Karpas-422 (cell line): ENCODE measurements at regions not wholly inside any gene's neighbourhood (a gene's known extent, or its start where the extent isn't known, plus 50 kb on each side); places are given as distances from the start of the nearest gene placed in this dataset.
"Not testable (repeated sequence)": the region's sequence is repeated elsewhere in the genome, so short reads cannot be mapped to it uniquely, and the experiment has no call there.

Experiments used
- DNase-seq: peaks from one replicate; pipeline ENCODE4 v3.0.0-alpha.2; 2015
- H2AFZ ChIP-seq: fragments of 200-600 bp; sonication (generic); 2 replicates; pipeline ENCODE4 v1.6.1; 2014; ENCODE audit warnings: antibody characterized with exemption, low read length, mixed read lengths
- H3K27ac ChIP-seq: fragments of 200-600 bp; sonication (generic); 2 replicates; pipeline ENCODE4 v1.5.1; 2014; ENCODE audit warnings: mild to moderate bottlenecking, low read length, moderate library complexity
- H3K27me3 ChIP-seq: fragments of 200-600 bp; sonication (generic); 2 replicates; pipeline ENCODE4 v1.6.1; 2014; ENCODE audit warnings: low read length, mixed read lengths
- H3K36me3 ChIP-seq: fragments of 200-600 bp; sonication (generic); 2 replicates; pipeline ENCODE4 v1.6.1; 2014; ENCODE audit warnings: low read length, mixed read lengths; ENCODE audit not compliant: insufficient read depth
- H3K4me1 ChIP-seq: fragments of 200-600 bp; sonication (generic); 2 replicates; pipeline ENCODE4 v1.6.1; 2014; ENCODE audit warnings: mild to moderate bottlenecking, low read length, mixed read lengths
- H3K4me2 ChIP-seq: fragments of 200-600 bp; sonication (generic); 2 replicates; pipeline ENCODE4 v1.6.1; 2014; ENCODE audit warnings: low read length, low read depth, mild to moderate bottlenecking; ENCODE audit not compliant: poor library complexity, severe bottlenecking
- H3K4me3 ChIP-seq: fragments of 200-600 bp; sonication (generic); 2 replicates; pipeline ENCODE4 v1.5.1; 2014; ENCODE audit warnings: mild to moderate bottlenecking, antibody characterized with exemption, low read length, mixed read lengths
- H3K79me2 ChIP-seq: fragments of 200-600 bp; sonication (generic); 2 replicates; pipeline ENCODE4 v1.6.1; 2014; ENCODE audit warnings: mild to moderate bottlenecking, low read length, mixed read lengths
- H3K9ac ChIP-seq: fragments of 200-600 bp; sonication (generic); 2 replicates; pipeline ENCODE4 v1.6.0; 2014; ENCODE audit warnings: low read length
- H3K9me2 ChIP-seq: fragments of 200-600 bp; sonication (generic), shearing (Covaris generic); replicated peaks from 2 replicates; pipeline ENCODE4 v1.6.0; 2014; ENCODE audit warnings: mild to moderate bottlenecking, low read length, moderate library complexity; ENCODE audit not compliant: insufficient read depth
- H3K9me3 ChIP-seq: fragments of 300-700, 200-600 bp; sonication (generic); 2 replicates; pipeline ENCODE4 v1.6.1; 2014; ENCODE audit warnings: low read length, mixed read lengths
- H4K20me1 ChIP-seq: fragments of 200-600 bp; sonication (generic); 2 replicates; pipeline ENCODE4 v1.6.1; 2014; ENCODE audit warnings: mild to moderate bottlenecking, antibody characterized with exemption, low read length, low read depth; ENCODE audit not compliant: insufficient read depth

DNA sequence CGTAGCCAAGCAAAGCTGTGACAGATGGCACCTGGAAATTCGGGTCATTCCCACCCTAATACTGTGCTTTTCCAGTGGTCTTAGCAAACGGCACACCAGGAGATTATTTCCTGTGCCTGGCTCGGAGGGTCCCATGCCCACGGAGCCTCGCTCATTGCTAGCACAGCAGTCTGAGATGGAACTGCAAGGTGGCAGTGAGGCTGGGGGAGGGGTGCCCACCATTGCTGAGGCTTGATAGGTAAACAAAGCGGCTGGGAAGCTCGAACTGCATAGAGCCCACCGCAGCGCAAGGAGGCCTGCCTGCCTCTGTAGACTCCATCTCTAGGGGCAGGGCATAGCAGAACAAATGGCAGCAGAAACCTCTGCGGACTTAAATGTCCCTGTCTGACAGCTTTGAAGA is 942.8 kb downstream of the METTL15 start:
- H3K9ac ChIP-seq = not testable (repeated sequence)

GRCh38 chr11:29040489-29040888 is 932.3 kb downstream of the METTL15 start:
- no peaks in the 10 kb centered on the region for H3K36me3 ChIP-seq
- H3K27me3 ChIP-seq = no peaks in the 10 kb centered on the region
- no peaks in the 10 kb centered on the region for H4K20me1 ChIP-seq
- H3K4me1 ChIP-seq = no peaks in the 10 kb centered on the region
- no peaks in the 10 kb centered on the region for H3K9me2 ChIP-seq
- H3K9ac ChIP-seq = no peak overlapping the region
- no peak for DNase-seq
- H3K4me3 ChIP-seq = no peak overlapping the region
- no peak overlapping the region for H2AFZ ChIP-seq
- H3K79me2 ChIP-seq = no peaks in the 10 kb centered on the region
- no peak overlapping the region for H3K4me2 ChIP-seq
- H3K9me3 ChIP-seq = no peaks in the 10 kb centered on the region
- no peak overlapping the region for H3K27ac ChIP-seq

More for the DNA sequence above, 942.8 kb downstream of the METTL15 start:
- not testable (repeated sequence) for H3K4me3 ChIP-seq, H3K4me2 ChIP-seq, H3K4me1 ChIP-seq, H3K27me3 ChIP-seq, H4K20me1 ChIP-seq, H2AFZ ChIP-seq, DNase-seq, H3K9me3 ChIP-seq, H3K9me2 ChIP-seq, H3K36me3 ChIP-seq, H3K79me2 ChIP-seq, H3K27ac ChIP-seq

- Histone ChIP-seq H3K27me3 (no peaks in the 10 kb centered on the region), H3K4me3 (no peak overlapping the region), H3K9ac (no peak overlapping the region), H3K4me1 (no peaks in the 10 kb centered on the region), H3K9me3 (peaks cover 14% of the 10 kb centered on the region), H3K9me2 (no peaks in the 10 kb centered on the region), H2AFZ (no peak overlapping the region), H4K20me1 (no peaks in the 10 kb centered on the region), H3K27ac (no peak overlapping the region), H3K36me3 (no peaks in the 10 kb centered on the region), H3K79me2 (no peaks in the 10 kb centered on the region), H3K4me2 (no peak overlapping the region)
- no peak for DNase-seq
Measured at GRCh38 chr11:29032384-29033149, 924.4 kb downstream of the METTL15 start.

GRCh38 chr11:29029452-29029851 is 921.3 kb downstream of the METTL15 start:
- Histone ChIP-seq H4K20me1 (no peaks in the 10 kb centered on the region), H3K4me2 (no peak overlapping the region), H3K4me3 (no peak overlapping the region), H3K27me3 (no peaks in the 10 kb centered on the region), H3K79me2 (no peaks in the 10 kb centered on the region), H3K36me3 (no peaks in the 10 kb centered on the region), H3K9me3 (peaks cover 18% of the 10 kb centered on the region), H3K4me1 (no peaks in the 10 kb centered on the region), H3K9me2 (no peaks in the 10 kb centered on the region), H3K9ac (no peak overlapping the region), H3K27ac (no peak overlapping the region), H2AFZ (no peak overlapping the region)
- DNase-seq = no peak

DNA sequence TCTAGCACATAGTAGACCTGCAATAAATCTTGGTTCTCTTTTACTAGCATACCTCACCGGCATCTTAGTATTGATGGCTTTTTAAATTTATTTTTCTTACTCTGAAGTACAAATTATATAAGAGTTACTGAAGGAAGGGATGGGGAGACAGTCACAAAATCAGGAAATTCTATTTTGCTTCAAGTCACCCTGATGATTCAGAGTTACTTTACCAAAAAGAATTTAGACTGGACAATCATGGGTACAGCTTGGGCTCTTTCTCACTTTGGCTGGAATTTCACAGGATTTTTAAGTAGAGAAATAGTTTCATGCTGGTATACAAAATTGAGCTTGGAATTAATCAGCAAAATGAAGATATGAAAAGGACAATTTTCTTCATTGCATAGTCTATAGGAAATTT is 919.2 kb downstream of the METTL15 start:
- Histone ChIP-seq H3K9me3 (peaks cover 18% of the 10 kb centered on the region), H3K4me1 (no peaks in the 10 kb centered on the region), H4K20me1 (no peaks in the 10 kb centered on the region), H3K79me2 (no peaks in the 10 kb centered on the region), H3K4me2 (no peak overlapping the region), H3K9me2 (no peaks in the 10 kb centered on the region), H2AFZ (no peak overlapping the region), H3K36me3 (no peaks in the 10 kb centered on the region), H3K4me3 (no peak overlapping the region), H3K9ac (no peak overlapping the region), H3K27me3 (no peaks in the 10 kb centered on the region), H3K27ac (no peak overlapping the region)
- DNase-seq = no peak

DNA sequence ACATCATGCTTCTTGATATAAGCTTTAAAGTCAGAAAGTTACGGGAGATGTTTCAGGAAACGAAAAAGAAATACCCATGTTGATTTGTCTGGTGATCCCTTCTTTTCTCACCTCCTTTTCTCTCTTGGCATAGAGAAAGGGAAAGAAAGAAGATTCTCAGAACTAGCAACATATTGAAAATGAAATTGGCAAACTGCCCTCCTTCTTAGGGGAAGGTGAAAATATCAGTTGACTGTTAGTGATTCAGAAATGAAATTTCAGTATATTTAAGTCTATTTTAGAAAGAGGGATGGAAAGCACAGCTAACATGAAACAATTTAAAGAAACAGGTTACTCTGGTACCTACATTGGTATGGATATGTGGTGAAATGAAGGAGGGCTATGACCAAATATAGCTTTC is 918.1 kb downstream of the METTL15 start:
- H2AFZ ChIP-seq = no peak overlapping the region
- no peaks in the 10 kb centered on the region for H4K20me1 ChIP-seq
- no peak overlapping the region for H3K4me2 ChIP-seq
- DNase-seq = no peak
- no peaks in the 10 kb centered on the region for H3K36me3 ChIP-seq
- peaks cover 18% of the 10 kb centered on the region for H3K9me3 ChIP-seq
- no peak overlapping the region for H3K4me3 ChIP-seq
- no peak overlapping the region for H3K27ac ChIP-seq
- no peak overlapping the region for H3K9ac ChIP-seq
- no peaks in the 10 kb centered on the region for H3K4me1 ChIP-seq
- no peaks in the 10 kb centered on the region for H3K9me2 ChIP-seq
- no peaks in the 10 kb centered on the region for H3K27me3 ChIP-seq
- H3K79me2 ChIP-seq = no peaks in the 10 kb centered on the region

- no peak overlapping the region for H3K4me3 ChIP-seq
- no peaks in the 10 kb centered on the region for H3K36me3 ChIP-seq
- DNase-seq = no peak
- H3K9ac ChIP-seq = no peak overlapping the region
- no peak overlapping the region for H2AFZ ChIP-seq
- H3K4me1 ChIP-seq = no peaks in the 10 kb centered on the region
- H3K27ac ChIP-seq = no peak overlapping the region
- H3K27me3 ChIP-seq = no peaks in the 10 kb centered on the region
- no peak overlapping the region for H3K4me2 ChIP-seq
- no peaks in the 10 kb centered on the region for H3K79me2 ChIP-seq
- no peaks in the 10 kb centered on the region for H4K20me1 ChIP-seq
- H3K9me2 ChIP-seq = no peaks in the 10 kb centered on the region
- H3K9me3 ChIP-seq = peaks cover 16% of the 10 kb centered on the region
Measured at GRCh38 chr11:29025001-29025400, 916.8 kb downstream of the METTL15 start.

GRCh38 chr11:29024386-29024785 is 916.2 kb downstream of the METTL15 start:
- Histone ChIP-seq H3K27ac (no peak overlapping the region), H2AFZ (no peak overlapping the region), H4K20me1 (no peaks in the 10 kb centered on the region), H3K36me3 (no peaks in the 10 kb centered on the region), H3K79me2 (no peaks in the 10 kb centered on the region), H3K9me3 (peaks cover 13% of the 10 kb centered on the region), H3K27me3 (no peaks in the 10 kb centered on the region), H3K4me3 (no peak overlapping the region), H3K4me2 (no peak overlapping the region), H3K9ac (no peak overlapping the region), H3K4me1 (no peaks in the 10 kb centered on the region), H3K9me2 (no peaks in the 10 kb centered on the region)
- DNase-seq = no peak
